Mesendoderm (in vitro differentiated cells): ENCODE measurements at regions not wholly inside any gene's neighbourhood (a gene's known extent, or its start where the extent isn't known, plus 50 kb on each side); places are given as distances from the start of the nearest gene placed in this dataset.

Source experiments
- DNase-seq: peaks from one replicate; pipeline ENCODE4 v3.0.0; 2013
- H2AK5ac ChIP-seq: 2 replicates; pipeline ENCODE4 v1.6.1; 2013; ENCODE audit warnings: low read length, inconsistent platforms
- H2BK120ac ChIP-seq: 2 replicates; pipeline ENCODE4 v1.6.1; 2013; ENCODE audit warnings: low read depth, mild to moderate bottlenecking, low read length, moderate library complexity, mixed read lengths
- H2BK15ac ChIP-seq: replicated peaks from 2 replicates; pipeline ENCODE4 v1.6.1; 2013; ENCODE audit warnings: low read depth, mild to moderate bottlenecking, moderate library complexity
- H2BK5ac ChIP-seq: 2 replicates; pipeline ENCODE4 v1.6.1; 2013; ENCODE audit warnings: low read length, inconsistent platforms
- H3K18ac ChIP-seq: 2 replicates; pipeline ENCODE4 v1.6.1; 2013; ENCODE audit warnings: mild to moderate bottlenecking, low read length, mixed read lengths
- H3K23ac ChIP-seq: one replicate; pipeline ENCODE4 v1.6.1; 2013; ENCODE audit warnings: low read length
- H3K27ac ChIP-seq: 2 replicates; pipeline ENCODE4 v1.5.1; 2013; ENCODE audit warnings: low read depth, mild to moderate bottlenecking, inconsistent platforms, low read length, moderate library complexity
- H3K27me3 ChIP-seq: 2 replicates; pipeline ENCODE4 v1.6.1; 2013; ENCODE audit warnings: low read length, control low read depth, mild to moderate bottlenecking, inconsistent platforms; ENCODE audit not compliant: insufficient read depth, poor library complexity
- H3K36me3 ChIP-seq: 2 replicates; pipeline ENCODE4 v1.6.1; 2013; ENCODE audit warnings: low read length, inconsistent platforms; ENCODE audit not compliant: control insufficient read depth, insufficient read depth
- H3K4ac ChIP-seq: one replicate; pipeline ENCODE4 v1.6.1; 2013; ENCODE audit warnings: low read depth, mild to moderate bottlenecking, low read length, moderate library complexity
- H3K4me1 ChIP-seq: 2 replicates; pipeline ENCODE4 v1.6.1; 2013; ENCODE audit warnings: low read depth, low read length, inconsistent platforms; ENCODE audit not compliant: control insufficient read depth
- H3K4me2 ChIP-seq: 2 replicates; pipeline ENCODE4 v1.6.1; 2013; ENCODE audit warnings: low read length
- H3K4me3 ChIP-seq: 2 replicates; pipeline ENCODE4 v1.5.1; 2013; ENCODE audit warnings: mild to moderate bottlenecking, low read length
- H3K56ac ChIP-seq: one replicate; pipeline ENCODE4 v1.6.1; 2013; ENCODE audit warnings: low read length
- H3K79me1 ChIP-seq: 2 replicates; pipeline ENCODE4 v1.6.1; 2013; ENCODE audit warnings: low read length, inconsistent platforms
- H3K79me2 ChIP-seq: 2 replicates; pipeline ENCODE4 v1.6.1; 2013; ENCODE audit warnings: mild to moderate bottlenecking, low read length; ENCODE audit not compliant: control insufficient read depth, insufficient read depth
- H3K9ac ChIP-seq: 2 replicates; pipeline ENCODE4 v1.6.1; 2013; ENCODE audit warnings: low read length, inconsistent platforms
- H4K5ac ChIP-seq: one replicate; pipeline ENCODE4 v1.6.1; 2013; ENCODE audit warnings: low read length
- H4K8ac ChIP-seq: one replicate; pipeline ENCODE4 v1.6.1; 2013; ENCODE audit warnings: low read depth, mild to moderate bottlenecking, control low read depth, low read length, moderate library complexity
- WGBS: extraction: QIAGEN DNeasy Blood & Tissue Kit; methylation state at CpG from one replicate; pipeline ENCODE4 v1.1.7; 2013; ENCODE audit warnings: low lambda C conversion rate, missing lambda C conversion rate; ENCODE audit not compliant: insufficient coverage; ENCODE audit errors: extremely low coverage; 5-methylcytosine and 5-hydroxymethylcytosine counted together

- Histone ChIP-seq H3K36me3 (no peaks in the 10 kb centered on the region), H3K9ac (no peak overlapping the region), H3K4me3 (no peak overlapping the region), H4K8ac (no peak overlapping the region), H2BK15ac (no peak overlapping the region), H3K56ac (no peak overlapping the region), H3K4ac (no peak overlapping the region), H2BK120ac (no peak overlapping the region), H3K4me2 (no peak overlapping the region), H3K27ac (no peak overlapping the region), H2AK5ac (no peak overlapping the region), H3K23ac (no peak overlapping the region), H3K79me2 (no peaks in the 10 kb centered on the region), H3K18ac (no peak overlapping the region), H2BK5ac (no peak overlapping the region), H4K5ac (no peak overlapping the region), H3K4me1 (no peaks in the 10 kb centered on the region), H3K27me3 (no peaks in the 10 kb centered on the region), H3K79me1 (no peaks in the 10 kb centered on the region)
- no CpG with 5 or more reads among the region's 1 CpG for WGBS
- DNase-seq = no peak
Observed at GRCh38 chr2:40886655-40887054, 434.8 kb upstream of the SLC8A1 start.

GRCh38 chr2:40896358-40896757, 444.5 kb upstream of the SLC8A1 start:
- Histone ChIP-seq H3K23ac (no peak overlapping the region), H2BK15ac (no peak overlapping the region), H3K27me3 (no peaks in the 10 kb centered on the region), H3K4ac (no peak overlapping the region), H2BK120ac (no peak overlapping the region), H3K79me1 (no peaks in the 10 kb centered on the region), H3K4me1 (no peaks in the 10 kb centered on the region), H4K8ac (no peak overlapping the region), H4K5ac (no peak overlapping the region), H3K9ac (no peak overlapping the region), H3K4me2 (no peak overlapping the region), H3K36me3 (no peaks in the 10 kb centered on the region), H3K79me2 (no peaks in the 10 kb centered on the region), H3K4me3 (no peak overlapping the region), H3K18ac (no peak overlapping the region), H3K56ac (no peak overlapping the region), H3K27ac (no peak overlapping the region), H2AK5ac (no peak overlapping the region), H2BK5ac (no peak overlapping the region)
- DNase-seq = no peak

GRCh38 chr2:40914666-40915065, 462.8 kb upstream of the SLC8A1 start:
- no peak for DNase-seq
- no peaks in the 10 kb centered on the region for H3K4me1 ChIP-seq
- H3K56ac ChIP-seq = no peak overlapping the region
- H3K36me3 ChIP-seq = no peaks in the 10 kb centered on the region
- H2BK120ac ChIP-seq = no peak overlapping the region
- H3K27me3 ChIP-seq = no peaks in the 10 kb centered on the region
- H3K4me3 ChIP-seq = no peak overlapping the region
- no peak overlapping the region for H3K18ac ChIP-seq
- no peak overlapping the region for H3K4ac ChIP-seq
- H3K23ac ChIP-seq = no peak overlapping the region
- no peaks in the 10 kb centered on the region for H3K79me2 ChIP-seq
- H2BK15ac ChIP-seq = no peak overlapping the region
- no peak overlapping the region for H4K8ac ChIP-seq
- H2AK5ac ChIP-seq = no peak overlapping the region
- H4K5ac ChIP-seq = no peak overlapping the region
- no peak overlapping the region for H3K4me2 ChIP-seq
- no peak overlapping the region for H2BK5ac ChIP-seq
- H3K79me1 ChIP-seq = no peaks in the 10 kb centered on the region
- no peak overlapping the region for H3K9ac ChIP-seq
- no peak overlapping the region for H3K27ac ChIP-seq

- no peak overlapping the region for H4K8ac ChIP-seq
- no peak overlapping the region for H2BK15ac ChIP-seq
- DNase-seq = no peak
- H3K79me2 ChIP-seq = no peaks in the 10 kb centered on the region
- no peaks in the 10 kb centered on the region for H3K79me1 ChIP-seq
- H3K27me3 ChIP-seq = no peaks in the 10 kb centered on the region
- no peak overlapping the region for H3K23ac ChIP-seq
- H3K27ac ChIP-seq = no peak overlapping the region
- no peak overlapping the region for H3K4me3 ChIP-seq
- H3K4ac ChIP-seq = no peak overlapping the region
- H2BK120ac ChIP-seq = no peak overlapping the region
- no peak overlapping the region for H4K5ac ChIP-seq
- no peak overlapping the region for H2AK5ac ChIP-seq
- H3K18ac ChIP-seq = no peak overlapping the region
- no peak overlapping the region for H3K56ac ChIP-seq
- H3K4me1 ChIP-seq = no peaks in the 10 kb centered on the region
- H3K36me3 ChIP-seq = no peaks in the 10 kb centered on the region
- no peak overlapping the region for H3K4me2 ChIP-seq
- H3K9ac ChIP-seq = no peak overlapping the region
- no peak overlapping the region for H2BK5ac ChIP-seq
Observed at GRCh38 chr2:40915651-40916050, 463.8 kb upstream of the SLC8A1 start.

- DNase-seq = peak; percentile 35
- no peaks in the 10 kb centered on the region for H3K79me1 ChIP-seq
Observed at GRCh38 chr2:40935349-40935748, 483.5 kb upstream of the SLC8A1 start.

GRCh38 chr2:40937284-40937683, 485.4 kb upstream of the SLC8A1 start:
- H2BK5ac ChIP-seq = no peak overlapping the region
- H3K4me1 ChIP-seq = no peaks in the 10 kb centered on the region
- no peak for DNase-seq
- no peak overlapping the region for H4K5ac ChIP-seq
- H3K4me3 ChIP-seq = no peak overlapping the region
- no CpG with 5 or more reads among the region's 3 CpGs for WGBS
- H4K8ac ChIP-seq = no peak overlapping the region
- H3K4me2 ChIP-seq = no peak overlapping the region
- H3K18ac ChIP-seq = no peak overlapping the region
- H2BK120ac ChIP-seq = no peak overlapping the region
- H3K56ac ChIP-seq = no peak overlapping the region
- no peak overlapping the region for H2AK5ac ChIP-seq
- no peaks in the 10 kb centered on the region for H3K79me2 ChIP-seq
- H2BK15ac ChIP-seq = no peak overlapping the region
- no peaks in the 10 kb centered on the region for H3K27me3 ChIP-seq
- H3K4ac ChIP-seq = no peak overlapping the region
- no peaks in the 10 kb centered on the region for H3K79me1 ChIP-seq
- H3K27ac ChIP-seq = no peak overlapping the region
- no peak overlapping the region for H3K23ac ChIP-seq
- H3K36me3 ChIP-seq = no peaks in the 10 kb centered on the region
- H3K9ac ChIP-seq = no peak overlapping the region

More at GRCh38 chr2:40935349-40935748, 483.5 kb upstream of the SLC8A1 start:
- Histone ChIP-seq H3K4me2 (no peak overlapping the region), H3K56ac (no peak overlapping the region), H2BK120ac (no peak overlapping the region), H3K27me3 (no peaks in the 10 kb centered on the region), H2BK5ac (no peak overlapping the region), H3K36me3 (no peaks in the 10 kb centered on the region), H2BK15ac (no peak overlapping the region), H3K79me2 (no peaks in the 10 kb centered on the region), H4K5ac (no peak overlapping the region), H3K9ac (no peak overlapping the region), H4K8ac (no peak overlapping the region), H3K4ac (no peak overlapping the region), H3K4me1 (no peaks in the 10 kb centered on the region), H3K4me3 (no peak overlapping the region), H2AK5ac (no peak overlapping the region), H3K23ac (no peak overlapping the region), H3K18ac (no peak overlapping the region), H3K27ac (no peak overlapping the region)
- no CpG with 5 or more reads among the region's 2 CpGs for WGBS
